ENCODE measurements at regions not wholly inside any gene's neighbourhood (a gene's known extent, or its start where the extent isn't known, plus 50 kb on each side); places are given as distances from the start of the nearest gene placed in this dataset.

GRCh38 chr16:6602405-6602804 lies 730.2 kb upstream of the RBFOX1 start:
- TF ChIP-seq CTCF (IDR thresholded peaks at IDR 0.05), result no peak
- TF ChIP-seq POLR2A (IDR thresholded peaks at IDR 0.05), result no peak

All from uterus (tissue), 2 donors.